ENCODE measurements at regions not wholly inside any gene's neighbourhood (a gene's known extent, or its start where the extent isn't known, plus 50 kb on each side); places are given as distances from the start of the nearest gene placed in this dataset.

- TF ChIP-seq CTCF (IDR thresholded peaks at IDR 0.05) = no peak
- TF ChIP-seq EP300 (IDR thresholded peaks at IDR 0.05) = no peak
- no peak for TF ChIP-seq POLR2A (IDR thresholded peaks at IDR 0.05)
Measured at GRCh38 chr16:35176449-35176848, 1717.0 kb downstream of the TP53TG3F start.

All from sigmoid colon (tissue), 4 donors.